ENCODE measurements at regions not wholly inside any gene's neighbourhood (a gene's known extent, or its start where the extent isn't known, plus 50 kb on each side); places are given as distances from the start of the nearest gene placed in this dataset.

- intact Hi-C loops (cut with micrococcal nuclease; ENCODE audit: unreplicated experiment), result no loop called here
- no peak for DNase-seq (ENCODE audit: low read depth, low spot score)
- H3K4me1 ChIP-seq (ENCODE audit: control insufficient read depth, insufficient read depth, low read length), result no peaks in the 10 kb centered on the region
- in situ Hi-C loops (cut with HindIII; ENCODE audit: low pct_unique_long_range_greater_than_20kb, low sequenced_read_pairs), result no loop called here
- no peak overlapping the region for H3K4me3 ChIP-seq (ENCODE audit: low read depth in 2 of 2, low read length in 2 of 2)
- ChIA-PET CTCF (no interaction called here), POLR2A (no interaction called here)
- no TSS peak for BruUV-seq (replicated peaks)
- H3K9me3 ChIP-seq (ENCODE audit: control insufficient read depth, insufficient read depth, low read depth, low read length), result no peaks in the 10 kb centered on the region
- no peaks in the 10 kb centered on the region for H3K36me3 ChIP-seq (ENCODE audit: control insufficient read depth, insufficient read depth, low read length)
- no peak for ATAC-seq
- no peak overlapping the region for H3K27ac ChIP-seq (ENCODE audit: low read length)
- H3K27me3 ChIP-seq (ENCODE audit: control insufficient read depth, insufficient read depth, low read length), result no peaks in the 10 kb centered on the region
- TF ChIP-seq TCF7L2 (IDR thresholded peaks at IDR 0.05; ENCODE audit: low read depth, low read length) (no peak), REST (IDR thresholded peaks at IDR 0.05; ENCODE audit: insufficient read depth in 1 of 2, low read depth in 2 of 2, low read length in 1 of 2) (no peak), POLR2AphosphoS5 (IDR thresholded peaks at IDR 0.05; ENCODE audit: low read depth, low read length) (no peak), SIN3A (IDR thresholded peaks at IDR 0.05; ENCODE audit: borderline replicate concordance, insufficient read depth, low read depth, low read length) (no peak), CTCF (IDR thresholded peaks at IDR 0.05) (no peak)
These were observed 465.0 kb downstream of the TAF11L14 start for GRCh38 chr5:18099261-18099660.

GRCh38 chr5:18101532-18101931 is 467.3 kb downstream of the TAF11L14 start:
- intact Hi-C loops (cut with micrococcal nuclease; ENCODE audit: unreplicated experiment) (no loop called here), in situ Hi-C loops (cut with HindIII; ENCODE audit: low pct_unique_long_range_greater_than_20kb, low sequenced_read_pairs) (no loop called here)
- Histone ChIP-seq H3K4me3 (ENCODE audit: low read depth in 2 of 2, low read length in 2 of 2) (no peak overlapping the region), H3K27me3 (ENCODE audit: control insufficient read depth, insufficient read depth, low read length) (no peaks in the 10 kb centered on the region), H3K9me3 (ENCODE audit: control insufficient read depth, insufficient read depth, low read depth, low read length) (no peaks in the 10 kb centered on the region), H3K4me1 (ENCODE audit: control insufficient read depth, insufficient read depth, low read length) (no peaks in the 10 kb centered on the region), H3K36me3 (ENCODE audit: control insufficient read depth, insufficient read depth, low read length) (no peaks in the 10 kb centered on the region), H3K27ac (ENCODE audit: low read length) (no peak overlapping the region)
- ChIA-PET POLR2A (no interaction called here), CTCF (no interaction called here)
- no peak for ATAC-seq
- TF ChIP-seq REST (IDR thresholded peaks at IDR 0.05; ENCODE audit: insufficient read depth in 1 of 2, low read depth in 2 of 2, low read length in 1 of 2) (no peak), SIN3A (IDR thresholded peaks at IDR 0.05; ENCODE audit: borderline replicate concordance, insufficient read depth, low read depth, low read length) (no peak), POLR2AphosphoS5 (IDR thresholded peaks at IDR 0.05; ENCODE audit: low read depth, low read length) (no peak), CTCF (IDR thresholded peaks at IDR 0.05) (no peak), TCF7L2 (IDR thresholded peaks at IDR 0.05; ENCODE audit: low read depth, low read length) (no peak)
- DNase-seq (ENCODE audit: low read depth, low spot score), result no peak
- BruUV-seq (replicated peaks), result no TSS peak
